RWPE2 (cell line): ENCODE measurements at regions not wholly inside any gene's neighbourhood (a gene's known extent, or its start where the extent isn't known, plus 50 kb on each side); places are given as distances from the start of the nearest gene placed in this dataset.

ENCODE experiments used
- ATAC-seq: fragments of 200-7000 bp; cut with Tn5 transposase; 3 replicates; pipeline ENCODE4 v1.9.1; 2021; ENCODE audit warnings: low read depth
- DNase-seq: peaks from one replicate; pipeline ENCODE4 v3.0.0-alpha.2; 2020; ENCODE audit warnings: low spot score
- H3K27ac ChIP-seq: fragments of 450-650 bp; 2 replicates; pipeline ENCODE4 v1.5.1; 2017; ENCODE audit warnings: mild to moderate bottlenecking; ENCODE audit not compliant: poor library complexity, severe bottlenecking
- H3K27me3 ChIP-seq: fragments of 250-450 bp; sonication (Bioruptor Pico); 2 replicates; pipeline ENCODE4 v1.5.1; 2021; ENCODE audit warnings: mild to moderate bottlenecking, moderate library complexity; ENCODE audit not compliant: insufficient read depth, poor library complexity, severe bottlenecking
- H3K36me3 ChIP-seq: fragments of 250-450 bp; sonication (Bioruptor Pico); 2 replicates; pipeline ENCODE4 v1.5.1; 2020; ENCODE audit warnings: low read depth, mild to moderate bottlenecking, moderate library complexity
- H3K4me1 ChIP-seq: fragments of 250-450 bp; sonication (Bioruptor Pico); 2 replicates; pipeline ENCODE4 v1.5.1; 2021; ENCODE audit warnings: mild to moderate bottlenecking, moderate library complexity; ENCODE audit not compliant: insufficient read depth, poor library complexity, severe bottlenecking
- H3K4me3 ChIP-seq: fragments of 250-450 bp; sonication (Bioruptor Pico); 2 replicates; pipeline ENCODE4 v1.5.1; 2021; ENCODE audit warnings: mild to moderate bottlenecking, moderate library complexity; ENCODE audit not compliant: severe bottlenecking
- H3K9me3 ChIP-seq: fragments of 250-450 bp; sonication (Bioruptor Pico); 2 replicates; pipeline ENCODE4 v1.5.1; 2021; ENCODE audit warnings: mild to moderate bottlenecking, moderate library complexity; ENCODE audit not compliant: severe bottlenecking
- TF ChIP-seq, protein P1 (sequence below): fragments of 450-650 bp; IDR thresholded peaks from one replicate; pipeline ENCODE4 v1.5.1; 2017; ENCODE audit warnings: mild to moderate bottlenecking, moderate library complexity; ENCODE audit not compliant: poor library complexity, severe bottlenecking

DNA sequence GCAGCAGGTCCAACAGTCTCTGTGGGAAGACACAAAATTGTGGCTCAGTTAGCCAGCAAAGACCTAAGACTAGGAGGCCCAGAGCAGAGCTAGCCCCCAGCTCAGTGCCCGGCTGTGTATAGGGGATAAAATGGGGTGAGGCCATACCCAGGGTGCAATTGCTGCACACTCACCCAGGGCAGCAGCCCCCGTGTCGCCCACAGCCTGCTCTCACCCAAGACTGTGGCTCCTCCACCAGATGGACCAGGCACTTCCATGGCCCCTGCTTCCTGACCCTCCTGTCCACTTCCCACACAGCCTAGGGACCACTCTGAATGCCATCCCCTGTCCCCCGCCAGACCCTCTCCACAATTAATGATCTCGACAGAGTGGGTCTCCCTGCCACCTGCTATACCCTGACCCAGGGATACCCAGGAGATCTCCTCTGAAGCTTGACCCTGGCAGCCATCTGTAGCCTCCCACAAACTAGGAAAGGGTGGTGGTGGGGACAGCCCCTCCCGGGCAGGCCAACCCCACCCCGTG, 85.7 kb downstream of the HS1BP3 start:
- H3K36me3 ChIP-seq, result no peaks in the 10 kb centered on the region
- H3K27ac ChIP-seq, result no peak overlapping the region
- peaks cover 30% of the 10 kb centered on the region for H3K4me1 ChIP-seq
- no peaks in the 10 kb centered on the region for H3K27me3 ChIP-seq
- no peak overlapping the region for H3K4me3 ChIP-seq
- TF ChIP-seq, protein P1, sequence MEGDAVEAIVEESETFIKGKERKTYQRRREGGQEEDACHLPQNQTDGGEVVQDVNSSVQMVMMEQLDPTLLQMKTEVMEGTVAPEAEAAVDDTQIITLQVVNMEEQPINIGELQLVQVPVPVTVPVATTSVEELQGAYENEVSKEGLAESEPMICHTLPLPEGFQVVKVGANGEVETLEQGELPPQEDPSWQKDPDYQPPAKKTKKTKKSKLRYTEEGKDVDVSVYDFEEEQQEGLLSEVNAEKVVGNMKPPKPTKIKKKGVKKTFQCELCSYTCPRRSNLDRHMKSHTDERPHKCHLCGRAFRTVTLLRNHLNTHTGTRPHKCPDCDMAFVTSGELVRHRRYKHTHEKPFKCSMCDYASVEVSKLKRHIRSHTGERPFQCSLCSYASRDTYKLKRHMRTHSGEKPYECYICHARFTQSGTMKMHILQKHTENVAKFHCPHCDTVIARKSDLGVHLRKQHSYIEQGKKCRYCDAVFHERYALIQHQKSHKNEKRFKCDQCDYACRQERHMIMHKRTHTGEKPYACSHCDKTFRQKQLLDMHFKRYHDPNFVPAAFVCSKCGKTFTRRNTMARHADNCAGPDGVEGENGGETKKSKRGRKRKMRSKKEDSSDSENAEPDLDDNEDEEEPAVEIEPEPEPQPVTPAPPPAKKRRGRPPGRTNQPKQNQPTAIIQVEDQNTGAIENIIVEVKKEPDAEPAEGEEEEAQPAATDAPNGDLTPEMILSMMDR, result no peak
- DNase-seq (no peak), ATAC-seq (no peak)
- no peaks in the 10 kb centered on the region for H3K9me3 ChIP-seq

DNA sequence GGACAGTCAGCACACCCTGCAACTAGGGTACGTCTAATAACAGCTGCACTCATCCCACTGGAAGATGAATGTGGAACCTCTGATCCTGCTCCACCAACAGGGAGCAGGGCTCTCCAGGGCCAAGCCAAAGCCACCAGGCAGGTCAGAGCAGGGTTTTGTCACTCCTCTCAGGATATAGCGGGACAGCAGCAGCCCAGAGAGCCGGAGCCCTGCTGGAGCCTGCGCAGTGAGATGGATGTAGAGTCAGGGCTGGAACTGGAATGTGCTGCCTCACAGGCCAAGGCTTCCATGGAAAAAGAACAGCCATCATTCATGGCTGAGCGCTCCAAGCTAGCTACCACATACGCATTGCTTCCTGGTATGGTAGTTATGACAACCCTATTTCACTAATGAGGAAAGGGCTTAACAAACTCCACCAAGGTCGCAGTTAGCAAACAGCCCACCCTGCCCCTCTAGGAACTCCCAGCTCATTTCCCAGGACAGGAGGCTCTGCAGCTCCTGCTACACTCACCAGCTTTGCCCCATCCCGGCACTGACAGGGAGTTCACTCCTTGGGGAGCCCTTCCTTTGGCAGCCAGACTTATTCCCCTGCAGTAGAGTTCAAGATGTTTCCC, 85.2 kb downstream of the HS1BP3 start:
- H3K4me3 ChIP-seq, result no peak overlapping the region
- no peaks in the 10 kb centered on the region for H3K36me3 ChIP-seq
- no peaks in the 10 kb centered on the region for H3K9me3 ChIP-seq
- no peak overlapping the region for H3K27ac ChIP-seq
- ATAC-seq, result no peak
- peaks cover 27% of the 10 kb centered on the region for H3K4me1 ChIP-seq
- DNase-seq, result no peak
- TF ChIP-seq, protein P1, result no peak
- H3K27me3 ChIP-seq, result no peaks in the 10 kb centered on the region

DNA sequence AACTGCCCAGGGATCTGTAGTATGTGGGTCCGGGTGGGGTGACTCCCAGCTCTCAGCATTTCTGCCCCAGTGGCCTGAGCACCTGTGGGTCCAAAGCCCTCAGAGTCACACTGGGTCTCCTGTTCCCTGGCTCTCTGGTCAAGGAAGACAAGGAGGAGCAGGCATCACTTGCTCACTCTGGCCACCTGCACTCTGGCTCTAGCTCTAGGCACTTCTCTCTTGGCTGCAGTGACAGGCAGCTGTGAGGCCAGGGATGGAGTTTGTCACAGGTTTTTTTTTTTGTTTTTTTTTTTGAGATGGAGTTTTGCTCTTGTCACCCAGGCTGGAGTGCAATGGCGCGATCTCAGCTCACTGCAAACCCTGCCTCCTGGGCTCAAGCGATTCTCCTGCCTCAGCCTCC, 84.6 kb downstream of the HS1BP3 start:
- no peaks in the 10 kb centered on the region for H3K27me3 ChIP-seq
- TF ChIP-seq, protein P1, result no peak
- no peaks in the 10 kb centered on the region for H3K9me3 ChIP-seq
- no peaks in the 10 kb centered on the region for H3K36me3 ChIP-seq
- DNase-seq (no peak), ATAC-seq (no peak)
- no peak overlapping the region for H3K4me3 ChIP-seq
- H3K27ac ChIP-seq, result no peak overlapping the region
- peaks cover 21% of the 10 kb centered on the region for H3K4me1 ChIP-seq

DNA sequence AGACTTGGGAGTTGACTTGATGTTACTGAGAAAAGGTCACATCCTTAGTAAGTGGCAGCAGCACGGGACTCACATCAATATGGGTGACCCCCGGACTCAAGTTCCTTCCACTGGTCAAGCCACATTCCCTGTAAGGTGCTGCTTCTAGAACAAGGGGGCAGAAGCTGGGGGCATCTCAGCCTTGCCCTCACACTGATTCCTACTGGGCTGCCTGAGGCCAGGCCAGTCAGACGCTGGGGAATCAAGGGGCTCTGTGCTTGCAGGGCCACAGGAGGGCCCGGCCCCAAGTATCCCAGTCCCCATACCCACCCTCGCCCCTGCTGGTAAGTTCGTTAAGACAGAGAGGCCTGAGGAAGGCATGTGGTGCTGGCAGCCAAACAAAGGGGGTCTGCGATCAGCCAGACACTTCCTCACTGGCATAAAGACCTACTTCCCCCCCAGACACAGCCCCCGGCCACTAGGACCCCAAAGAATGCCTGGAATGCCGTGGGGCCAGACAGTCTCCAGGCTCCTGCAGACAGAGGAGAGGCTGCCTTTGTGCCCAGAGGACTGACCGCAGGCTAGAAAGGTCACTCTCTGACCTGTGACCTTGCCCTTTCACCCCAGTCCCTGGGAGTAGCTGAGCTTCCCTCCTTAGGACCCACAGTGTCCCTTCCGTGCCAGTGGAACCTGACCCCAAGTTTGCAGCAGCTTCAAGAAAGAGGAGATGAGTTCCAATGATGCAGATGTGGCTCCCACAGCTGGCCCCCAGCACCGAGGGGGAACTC, 83.6 kb downstream of the HS1BP3 start:
- H3K27ac ChIP-seq, result no peak overlapping the region

More for the DNA sequence above, 83.6 kb downstream of the HS1BP3 start:
- no peak overlapping the region for H3K4me3 ChIP-seq
- TF ChIP-seq, protein P1, result no peak
- peaks cover 12% of the 10 kb centered on the region for H3K4me1 ChIP-seq
- H3K36me3 ChIP-seq, result no peaks in the 10 kb centered on the region
- no peak for ATAC-seq
- no peaks in the 10 kb centered on the region for H3K9me3 ChIP-seq
- no peaks in the 10 kb centered on the region for H3K27me3 ChIP-seq
- no peak for DNase-seq
